ENCODE measurements at regions not wholly inside any gene's neighbourhood (a gene's known extent, or its start where the extent isn't known, plus 50 kb on each side); places are given as distances from the start of the nearest gene placed in this dataset.
"Not testable (repeated sequence)": the region's sequence is repeated elsewhere in the genome, so short reads cannot be mapped to it uniquely, and the experiment has no call there.

- not testable (repeated sequence) for DNase-seq
Observed at GRCh38 chr7:55699450-55699842, 127.1 kb upstream of the VOPP1 start.

- DNase-seq = peak; percentile 83
Observed at GRCh38 chr7:55698607-55699449, 126.5 kb upstream of the VOPP1 start.

GRCh38 chr7:55695893-55696701 lies 123.8 kb upstream of the VOPP1 start:
- not testable (repeated sequence) for DNase-seq

GRCh38 chr7:55694484-55694883 lies 122.2 kb upstream of the VOPP1 start:
- DNase-seq = not testable (repeated sequence)

GRCh38 chr7:55688684-55689681 lies 116.7 kb upstream of the VOPP1 start:
- peak; percentile 81 for DNase-seq

- not testable (repeated sequence) for DNase-seq
Observed at GRCh38 chr7:55688261-55688660, 116.0 kb upstream of the VOPP1 start.

GRCh38 chr7:55687252-55687651 lies 115.0 kb upstream of the VOPP1 start:
- DNase-seq = not testable (repeated sequence)

- DNase-seq = not testable (repeated sequence)
Observed at GRCh38 chr7:55686771-55687170, 114.5 kb upstream of the VOPP1 start.

- DNase-seq = not testable (repeated sequence)
Observed at GRCh38 chr7:55683501-55683900, 111.2 kb upstream of the VOPP1 start.

- DNase-seq = not testable (repeated sequence)
Observed at GRCh38 chr7:55675589-55675988, 103.3 kb upstream of the VOPP1 start.

- DNase-seq = not testable (repeated sequence)
Observed at GRCh38 chr7:55673525-55673924, 101.2 kb upstream of the VOPP1 start.

GRCh38 chr7:55672084-55672483 lies 99.8 kb upstream of the VOPP1 start:
- not testable (repeated sequence) for DNase-seq

- DNase-seq = peak; percentile 87
Observed at GRCh38 chr7:55657654-55658053, 85.4 kb upstream of the VOPP1 start.

GRCh38 chr7:55651057-55651456 lies 78.8 kb upstream of the VOPP1 start:
- peak; percentile 28 for DNase-seq

GRCh38 chr7:55649238-55649637 lies 76.9 kb upstream of the VOPP1 start:
- no peak for DNase-seq

- no peak for DNase-seq
Observed at GRCh38 chr7:55644567-55644966, 72.3 kb upstream of the VOPP1 start.

GRCh38 chr7:55642266-55642665 lies 70.0 kb upstream of the VOPP1 start:
- DNase-seq = no peak

- peak; percentile 31 for DNase-seq
Observed at GRCh38 chr7:55641811-55642210, 69.5 kb upstream of the VOPP1 start.

- DNase-seq = peak; percentile 93
Observed at GRCh38 chr7:55641273-55641691, 69.0 kb upstream of the VOPP1 start.

- DNase-seq = no peak
Observed at GRCh38 chr7:55639640-55640039, 67.3 kb upstream of the VOPP1 start.

GRCh38 chr7:55629051-55629677 lies 56.9 kb upstream of the VOPP1 start:
- DNase-seq = no peak

- DNase-seq = no peak
Observed at GRCh38 chr7:55624813-55625212, 52.5 kb upstream of the VOPP1 start.
